Activated CD4-positive, alpha-beta T cell treated with anti-CD3 and anti-CD28 coated beads for 48 hours (primary cell): ENCODE measurements at regions not wholly inside any gene's neighbourhood (a gene's known extent, or its start where the extent isn't known, plus 50 kb on each side); places are given as distances from the start of the nearest gene placed in this dataset.

ENCODE experiments used
- DNase-seq: peaks from one replicate; pipeline ENCODE4 v3.0.0-alpha.2; 2020

DNA sequence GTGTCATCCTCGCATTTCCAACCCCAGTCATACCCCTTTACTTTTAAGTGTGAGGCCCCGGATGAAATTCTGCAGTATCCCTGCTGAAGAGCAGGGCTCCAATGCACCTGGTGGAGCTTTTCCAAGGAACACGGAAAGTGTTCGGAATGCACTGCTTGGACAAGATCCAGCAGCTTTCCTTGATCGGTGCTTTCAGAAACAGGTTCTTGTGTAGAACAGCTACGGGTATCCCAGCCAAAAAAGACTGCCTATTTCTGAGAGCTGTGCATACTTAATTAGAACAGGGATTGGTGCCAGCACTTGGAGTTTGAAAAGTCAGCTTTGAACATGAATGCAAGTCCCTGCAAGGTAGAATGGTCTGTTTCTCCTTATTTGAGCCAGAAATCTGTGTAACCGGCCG is 87.2 kb upstream of the C1QTNF9B start:
- no peak for DNase-seq

DNA sequence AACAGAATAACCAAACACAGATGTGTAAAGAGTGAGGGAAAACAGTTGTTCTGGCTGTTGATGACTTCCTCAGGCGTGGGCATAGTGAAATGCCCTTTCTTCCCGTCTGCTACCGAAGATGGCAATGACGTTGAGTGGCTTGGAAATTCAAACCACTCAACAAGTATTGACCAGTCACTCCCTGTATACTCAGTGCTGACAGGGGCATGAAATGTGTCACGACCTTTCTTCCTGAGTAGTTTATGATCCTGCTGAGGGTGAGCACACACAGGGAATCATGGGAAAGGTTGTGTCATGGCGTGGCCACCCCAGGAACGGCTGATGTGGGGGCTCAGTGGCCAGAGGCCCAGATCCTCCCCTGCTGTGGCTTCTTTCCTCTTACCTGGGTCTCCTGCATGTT is 87.8 kb upstream of the C1QTNF9B start:
- DNase-seq, result no peak

DNA sequence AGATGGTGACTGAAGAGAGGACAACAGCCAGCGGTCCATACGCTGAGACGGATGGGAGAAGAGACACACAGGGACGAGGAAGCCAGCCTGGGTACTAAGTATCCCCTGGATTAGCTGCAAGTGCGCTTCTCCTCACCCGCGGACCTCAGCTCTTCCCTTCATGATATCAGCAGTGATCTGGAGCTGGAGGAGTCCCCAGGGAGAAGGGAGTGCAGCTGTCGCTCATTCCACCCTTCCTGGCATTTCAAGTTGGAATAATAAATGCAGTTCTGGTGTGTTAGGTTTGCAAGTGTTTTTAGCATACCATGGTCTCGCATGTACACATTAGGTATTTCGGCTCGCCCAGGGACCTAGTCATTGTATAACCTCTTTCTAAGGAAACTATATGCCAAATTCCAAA is 88.5 kb upstream of the C1QTNF9B start:
- DNase-seq, result no peak

GRCh38 chr13:23986619-23987018 is 89.3 kb upstream of the C1QTNF9B start:
- no peak for DNase-seq

DNA sequence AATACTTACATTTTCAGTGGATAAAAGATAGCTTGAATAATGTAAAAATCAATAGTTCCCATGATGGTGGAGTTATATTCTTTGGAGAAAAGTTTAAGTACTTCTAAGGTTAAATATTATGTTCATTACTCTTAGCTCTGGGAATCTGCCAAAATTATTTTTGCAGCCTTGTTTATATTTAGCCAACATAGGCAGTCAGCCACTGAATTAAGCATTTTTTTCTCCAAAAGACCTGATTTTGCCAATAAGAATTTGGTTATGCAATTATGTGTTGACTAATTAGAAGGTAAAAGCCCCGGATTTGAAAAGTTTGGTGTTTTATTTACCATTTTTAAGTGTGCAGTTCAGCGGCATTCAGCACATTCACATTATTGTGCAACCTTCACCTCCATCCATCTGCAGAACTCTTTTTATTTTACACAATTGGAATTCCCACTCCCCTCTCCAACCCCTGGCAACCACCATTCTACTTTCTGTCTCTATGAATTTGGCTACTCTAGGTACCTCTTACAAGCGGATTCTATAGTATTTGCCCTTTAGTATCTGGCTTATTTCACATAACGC is 90.1 kb upstream of the C1QTNF9B start:
- DNase-seq, result no peak

GRCh38 chr13:23988546-23989122 is 91.3 kb upstream of the C1QTNF9B start:
- no peak for DNase-seq

- DNase-seq, result no peak
Measured at GRCh38 chr13:23990455-23990854, 93.2 kb upstream of the C1QTNF9B start.

GRCh38 chr13:23991119-23991518 is 93.8 kb upstream of the C1QTNF9B start:
- no peak for DNase-seq

DNA sequence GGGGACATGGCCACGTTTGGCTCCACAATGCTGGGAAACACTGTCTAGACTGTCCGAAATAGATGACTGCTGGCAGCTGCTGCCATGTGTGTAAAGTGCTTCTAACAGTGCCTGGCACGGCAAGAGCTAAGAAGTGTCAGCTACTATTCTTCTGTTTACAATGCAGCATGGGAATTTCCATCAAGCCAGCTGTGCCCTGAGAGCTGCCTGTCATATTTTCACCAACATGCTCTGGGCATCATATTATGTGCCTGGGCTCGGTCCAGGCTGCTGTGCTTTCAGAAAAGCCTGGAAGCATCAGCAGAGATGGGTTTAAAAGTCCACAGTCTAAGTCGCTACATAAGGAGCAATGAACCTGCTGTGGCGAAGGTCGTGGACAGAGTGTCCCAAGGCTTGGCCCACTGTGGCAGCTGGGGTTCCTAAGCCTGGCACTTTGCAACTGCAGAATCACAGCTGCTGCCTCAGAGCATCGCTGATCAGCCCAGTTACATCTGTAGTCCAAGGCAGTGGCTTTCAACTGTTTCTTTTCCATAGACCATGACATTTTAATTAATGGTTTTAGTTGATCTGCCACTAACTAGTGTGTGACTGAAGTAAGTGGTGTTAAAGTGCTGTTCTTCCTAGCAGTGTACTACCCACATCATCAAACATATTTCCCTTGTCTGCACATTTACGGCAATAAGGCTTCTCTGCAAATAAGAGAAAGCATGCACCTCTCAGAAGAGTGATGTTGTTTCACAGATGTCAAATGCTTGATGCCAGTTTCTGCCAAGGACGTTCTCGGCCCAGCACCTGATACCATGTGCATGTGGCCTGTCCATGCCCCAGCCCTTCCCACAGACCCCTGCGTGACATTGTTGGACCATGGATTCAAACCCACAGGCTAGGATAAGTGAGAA is 95.7 kb upstream of the C1QTNF9B start:
- DNase-seq, result no peak

DNA sequence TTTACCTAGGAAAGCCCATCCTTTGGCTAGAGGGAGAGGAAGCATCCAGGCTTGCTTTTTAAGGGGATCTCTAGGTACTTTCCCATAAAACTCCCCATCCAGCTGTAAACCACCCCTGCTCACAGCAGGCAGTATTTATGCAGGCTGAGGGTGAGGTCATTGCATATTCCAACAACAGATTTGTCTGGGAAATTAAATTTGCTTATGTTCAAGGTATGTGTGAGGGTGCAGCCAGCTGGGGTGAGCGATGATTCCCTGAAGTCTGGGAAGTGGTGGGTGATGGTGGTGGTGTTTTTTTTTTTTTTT is 96.3 kb upstream of the C1QTNF9B start:
- no peak for DNase-seq

DNA sequence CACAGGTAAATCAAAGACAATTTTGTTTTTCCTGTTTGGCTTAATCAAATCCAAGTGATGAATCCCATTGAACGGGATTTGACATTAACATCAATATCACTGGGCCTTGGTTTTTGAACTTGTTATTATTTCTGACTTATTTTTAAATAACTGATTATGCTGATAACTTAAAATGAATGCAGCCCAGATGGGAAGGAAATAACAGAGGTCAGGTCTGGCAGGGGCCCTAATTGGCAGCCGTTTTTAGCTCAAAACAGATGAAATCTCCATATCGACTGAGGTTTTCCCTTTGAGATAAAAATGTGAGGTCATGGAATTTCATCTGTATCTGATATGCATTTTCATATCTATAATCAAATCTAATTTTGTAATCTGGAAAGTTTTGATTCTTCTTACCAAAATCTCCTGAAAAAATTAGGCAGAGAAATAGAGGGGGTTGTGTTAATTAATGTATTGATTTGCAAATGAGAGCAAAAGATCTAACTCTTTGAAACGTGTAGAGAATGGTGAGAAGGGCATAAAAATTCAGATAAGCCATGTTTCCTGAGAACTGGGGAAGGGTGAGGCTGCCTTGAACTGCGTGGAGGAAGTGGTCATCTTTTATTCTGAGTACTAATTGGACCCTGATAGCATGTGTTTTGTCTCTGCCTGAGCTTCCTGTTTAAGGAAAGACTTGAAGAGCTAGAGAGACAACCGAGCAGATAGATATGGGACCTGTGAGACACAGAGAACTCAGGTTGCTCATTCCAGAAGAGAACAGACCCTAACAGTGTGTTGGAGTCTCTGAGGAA is 98.2 kb upstream of the C1QTNF9B start:
- no peak for DNase-seq

- DNase-seq, result no peak
Measured at GRCh38 chr13:23996456-23996855, 99.2 kb upstream of the C1QTNF9B start.

DNA sequence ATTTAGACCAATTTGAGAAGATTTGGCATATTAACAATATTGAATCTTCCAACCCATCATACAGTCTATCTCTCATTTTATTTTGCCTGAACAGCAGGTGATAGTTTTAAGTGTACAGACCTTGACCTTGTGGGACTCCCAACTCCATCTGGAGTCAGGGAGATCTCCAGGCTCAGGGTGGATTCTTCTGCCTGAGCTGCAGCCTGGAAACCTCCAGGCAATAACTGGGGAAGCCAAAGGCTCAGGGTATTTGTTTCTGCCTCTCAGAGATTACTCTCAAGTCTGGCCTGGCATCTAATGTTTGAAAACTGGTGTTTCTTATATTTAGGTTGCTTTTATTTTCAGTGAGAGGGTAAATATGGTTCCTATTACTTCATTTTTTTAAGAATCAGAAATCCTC is 102.1 kb upstream of the C1QTNF9B start:
- no peak for DNase-seq

GRCh38 chr13:24002206-24002815 is 105.0 kb upstream of the C1QTNF9B start:
- no peak for DNase-seq

GRCh38 chr13:24004142-24004899 is 107.0 kb upstream of the C1QTNF9B start:
- no peak for DNase-seq

- no peak for DNase-seq
Measured at GRCh38 chr13:24004971-24005370, 107.7 kb upstream of the C1QTNF9B start.

- DNase-seq, result no peak
Measured at GRCh38 chr13:24005755-24006281, 108.5 kb upstream of the C1QTNF9B start.

DNA sequence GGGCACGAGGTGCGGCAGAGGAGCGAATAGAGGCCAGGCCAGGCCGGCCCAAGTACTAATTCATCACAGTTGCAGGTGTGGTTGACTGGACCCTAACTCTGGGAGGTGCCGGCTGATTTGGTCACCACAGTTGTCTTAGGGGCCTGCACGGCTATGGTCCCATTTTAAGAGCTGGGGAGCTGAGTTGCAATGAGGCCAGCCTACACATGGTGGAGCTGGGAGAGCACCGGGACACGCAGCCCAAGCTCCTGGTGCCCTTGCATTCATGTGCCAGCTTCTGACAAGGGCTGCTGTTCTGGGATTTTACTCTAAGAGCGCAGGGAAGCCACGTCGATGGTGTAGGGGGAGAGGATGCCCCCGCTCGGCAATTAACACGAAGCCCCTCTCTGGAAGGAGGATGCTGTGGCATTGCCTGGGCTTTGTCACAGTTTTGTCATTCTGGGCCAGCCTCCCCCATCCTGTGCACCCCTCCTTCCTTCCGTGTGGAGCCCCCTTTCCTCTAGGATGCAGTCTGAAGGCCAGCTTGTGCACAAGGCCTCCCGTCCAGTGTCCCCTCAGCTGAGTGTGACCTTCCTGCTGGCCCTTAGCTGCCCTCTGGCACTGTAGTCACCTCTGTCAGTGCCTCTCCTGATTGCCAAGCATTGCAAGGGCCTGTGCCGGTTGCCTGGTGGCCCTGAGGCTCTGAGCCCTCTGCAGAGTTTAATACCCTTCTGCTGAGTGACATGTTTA is 109.4 kb upstream of the C1QTNF9B start:
- no peak for DNase-seq

DNA sequence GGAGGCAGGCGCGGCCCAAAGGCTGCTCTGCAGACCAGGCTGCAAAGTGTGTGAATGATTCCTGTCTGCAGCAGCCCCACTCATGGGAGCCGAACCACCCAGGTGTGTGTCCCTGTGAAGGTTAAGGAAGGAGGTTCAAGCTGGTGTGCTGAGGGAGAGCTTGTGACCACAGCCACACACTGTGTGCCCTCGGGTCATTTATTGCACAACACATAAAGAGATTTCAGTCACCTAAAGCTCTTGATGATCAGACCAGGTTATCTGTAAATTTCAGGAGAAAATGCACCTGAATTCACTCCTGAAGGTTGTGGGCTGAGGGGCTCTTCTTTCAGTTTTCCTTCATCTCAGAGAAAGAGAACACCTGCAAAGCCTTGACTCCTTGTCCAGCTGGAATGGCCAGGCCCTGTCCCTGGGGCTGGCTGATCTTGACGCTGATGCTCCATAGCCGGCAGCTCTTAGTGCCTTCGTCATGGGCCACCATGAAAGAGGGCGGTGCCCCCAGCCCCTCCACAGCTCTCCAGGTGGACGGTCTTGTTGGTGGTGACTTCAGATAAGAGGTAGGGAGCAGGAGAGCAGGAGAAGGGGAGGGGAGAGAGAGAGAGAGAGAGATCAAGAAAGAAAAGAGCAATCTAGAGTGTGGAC is 110.8 kb upstream of the C1QTNF9B start:
- DNase-seq, result no peak

DNA sequence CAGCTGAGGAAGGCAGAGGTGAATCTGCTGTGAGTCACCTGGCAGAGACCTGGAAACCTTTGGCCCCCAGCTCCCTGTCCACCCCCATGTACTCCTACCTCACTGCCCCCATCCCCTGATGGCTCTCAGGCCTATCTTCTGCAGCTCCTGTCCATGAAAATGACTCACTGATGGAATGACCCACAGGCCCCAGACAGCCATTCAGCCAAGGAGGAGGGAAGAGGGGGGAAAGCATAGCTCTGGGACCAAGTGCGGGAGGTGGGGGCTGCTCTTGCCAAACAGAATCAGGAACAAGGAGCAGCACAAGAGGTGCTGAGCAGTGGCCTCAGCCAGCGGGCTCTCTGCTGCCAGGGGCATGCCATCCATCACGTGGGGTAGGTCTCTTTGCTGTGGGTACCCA is 111.4 kb upstream of the C1QTNF9B start:
- DNase-seq, result no peak

DNA sequence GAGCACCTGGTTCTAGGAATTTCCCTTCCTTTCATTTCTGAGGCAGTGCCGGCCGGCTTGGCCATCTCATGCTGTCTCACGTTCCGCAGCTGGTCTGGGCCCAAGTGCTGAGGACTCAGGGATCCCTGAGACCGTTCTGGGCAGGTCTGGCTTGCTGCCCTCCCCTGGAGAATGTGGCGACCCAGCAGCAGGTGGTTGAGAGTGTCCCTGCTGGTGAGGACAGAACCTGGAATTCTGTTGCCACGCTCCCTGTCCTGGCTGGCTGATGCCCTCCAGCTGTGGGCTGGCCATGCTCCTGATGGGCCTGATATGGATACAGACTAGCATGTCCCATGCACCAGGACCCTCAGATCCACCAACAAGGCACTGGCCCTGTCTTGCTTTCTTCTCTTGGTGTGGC is 114.0 kb upstream of the C1QTNF9B start:
- no peak for DNase-seq
